ENCODE measurements at regions not wholly inside any gene's neighbourhood (a gene's known extent, or its start where the extent isn't known, plus 50 kb on each side); places are given as distances from the start of the nearest gene placed in this dataset.

DNA sequence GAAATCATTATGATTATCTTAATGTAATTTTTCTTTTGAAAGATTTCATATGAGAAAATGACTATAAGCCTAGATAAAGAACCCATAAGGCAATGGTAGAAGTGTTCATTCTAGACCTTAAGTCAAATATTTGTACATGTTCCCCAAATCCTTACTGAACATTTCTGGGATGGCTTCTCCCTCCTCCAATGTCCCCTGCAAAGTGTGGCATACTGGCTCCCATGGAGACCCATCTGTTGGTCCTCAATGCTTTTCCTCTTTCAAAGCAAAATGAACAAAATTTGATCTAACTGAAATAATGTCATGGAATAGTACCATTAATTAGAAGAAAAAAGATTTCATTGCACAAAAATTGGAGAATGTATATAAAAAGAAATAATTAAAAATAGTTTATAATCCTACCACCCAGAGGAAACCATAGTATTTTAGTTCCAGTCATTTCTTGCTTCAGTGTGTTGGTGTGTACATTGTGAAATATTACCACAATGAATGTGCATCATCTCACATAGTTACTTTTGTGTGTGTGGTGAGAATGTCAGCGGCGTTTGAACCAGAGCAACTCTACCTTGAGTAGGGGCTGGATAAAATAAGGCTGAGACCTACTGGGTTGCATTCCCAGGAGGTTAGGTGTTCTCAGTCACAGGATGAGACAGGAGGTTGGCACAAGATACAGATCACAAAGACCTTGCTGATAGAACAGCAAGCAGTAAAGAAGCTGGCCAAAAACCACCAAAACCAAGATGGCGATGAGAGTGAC lies 181.3 kb downstream of the UXS1 start:
- DNase-seq (ENCODE audit: low read depth in 1 of 2, low spot score in 1 of 2) = no peak
- Histone ChIP-seq H3K27ac (replicated peaks) (no peak overlapping the region), H3K27me3 (ENCODE audit: insufficient read depth, poor library complexity, severe bottlenecking) (no peaks in the 10 kb centered on the region), H3K4me3 (replicated peaks; ENCODE audit: insufficient read depth, low read length) (no peak overlapping the region)
- TF ChIP-seq SPI1 (IDR thresholded peaks at IDR 0.05; ENCODE audit: borderline replicate concordance, low read depth) (no peak), POLR2AphosphoS5 (IDR thresholded peaks at IDR 0.05; ENCODE audit: low read depth) (no peak), GABPA (IDR thresholded peaks at IDR 0.05; ENCODE audit: low read depth) (no peak), CTCF (IDR thresholded peaks at IDR 0.05; ENCODE audit: insufficient read depth, low read length) (no peak)
- TF ChIP-seq, protein P1, sequence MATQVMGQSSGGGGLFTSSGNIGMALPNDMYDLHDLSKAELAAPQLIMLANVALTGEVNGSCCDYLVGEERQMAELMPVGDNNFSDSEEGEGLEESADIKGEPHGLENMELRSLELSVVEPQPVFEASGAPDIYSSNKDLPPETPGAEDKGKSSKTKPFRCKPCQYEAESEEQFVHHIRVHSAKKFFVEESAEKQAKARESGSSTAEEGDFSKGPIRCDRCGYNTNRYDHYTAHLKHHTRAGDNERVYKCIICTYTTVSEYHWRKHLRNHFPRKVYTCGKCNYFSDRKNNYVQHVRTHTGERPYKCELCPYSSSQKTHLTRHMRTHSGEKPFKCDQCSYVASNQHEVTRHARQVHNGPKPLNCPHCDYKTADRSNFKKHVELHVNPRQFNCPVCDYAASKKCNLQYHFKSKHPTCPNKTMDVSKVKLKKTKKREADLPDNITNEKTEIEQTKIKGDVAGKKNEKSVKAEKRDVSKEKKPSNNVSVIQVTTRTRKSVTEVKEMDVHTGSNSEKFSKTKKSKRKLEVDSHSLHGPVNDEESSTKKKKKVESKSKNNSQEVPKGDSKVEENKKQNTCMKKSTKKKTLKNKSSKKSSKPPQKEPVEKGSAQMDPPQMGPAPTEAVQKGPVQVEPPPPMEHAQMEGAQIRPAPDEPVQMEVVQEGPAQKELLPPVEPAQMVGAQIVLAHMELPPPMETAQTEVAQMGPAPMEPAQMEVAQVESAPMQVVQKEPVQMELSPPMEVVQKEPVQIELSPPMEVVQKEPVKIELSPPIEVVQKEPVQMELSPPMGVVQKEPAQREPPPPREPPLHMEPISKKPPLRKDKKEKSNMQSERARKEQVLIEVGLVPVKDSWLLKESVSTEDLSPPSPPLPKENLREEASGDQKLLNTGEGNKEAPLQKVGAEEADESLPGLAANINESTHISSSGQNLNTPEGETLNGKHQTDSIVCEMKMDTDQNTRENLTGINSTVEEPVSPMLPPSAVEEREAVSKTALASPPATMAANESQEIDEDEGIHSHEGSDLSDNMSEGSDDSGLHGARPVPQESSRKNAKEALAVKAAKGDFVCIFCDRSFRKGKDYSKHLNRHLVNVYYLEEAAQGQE (IDR thresholded peaks at IDR 0.05; ENCODE audit: insufficient replicate concordance, low read depth) = no peak

DNA sequence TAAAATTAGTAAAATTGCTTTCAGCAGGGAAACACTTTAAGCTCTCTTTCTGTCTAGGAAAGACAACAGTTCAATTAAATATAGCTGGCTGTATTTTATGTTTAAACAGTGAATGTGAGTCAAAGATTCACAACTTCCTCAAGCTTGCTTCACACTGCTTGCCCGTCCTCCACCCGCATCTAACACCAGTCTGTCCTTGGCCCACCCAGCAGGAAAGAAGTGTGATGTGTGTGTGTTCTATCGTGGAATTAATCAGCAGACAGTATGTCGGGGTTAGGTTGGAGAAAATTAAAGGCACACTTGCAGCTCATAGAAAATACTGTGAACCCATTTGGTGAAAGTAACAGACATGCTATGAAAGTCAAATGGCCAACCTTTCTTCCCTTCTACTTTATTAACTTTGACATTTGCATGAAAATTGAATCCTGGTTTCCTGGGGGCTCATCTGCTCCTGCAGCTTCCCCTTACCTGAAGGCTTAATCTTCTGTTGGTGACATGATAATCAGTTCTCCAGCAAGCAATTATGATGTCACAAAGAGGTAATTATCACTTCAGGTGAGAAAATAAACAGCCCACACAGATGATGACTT lies 182.0 kb downstream of the UXS1 start:
- Histone ChIP-seq H3K4me3 (replicated peaks; ENCODE audit: insufficient read depth, low read length) (no peak overlapping the region), H3K27me3 (ENCODE audit: insufficient read depth, poor library complexity, severe bottlenecking) (no peaks in the 10 kb centered on the region), H3K27ac (replicated peaks) (no peak overlapping the region)
- no peak for DNase-seq (ENCODE audit: low read depth in 1 of 2, low spot score in 1 of 2)
- TF ChIP-seq CTCF (IDR thresholded peaks at IDR 0.05; ENCODE audit: insufficient read depth, low read length) (no peak), GABPA (IDR thresholded peaks at IDR 0.05; ENCODE audit: low read depth) (no peak), POLR2AphosphoS5 (IDR thresholded peaks at IDR 0.05; ENCODE audit: low read depth) (no peak), SPI1 (IDR thresholded peaks at IDR 0.05; ENCODE audit: borderline replicate concordance, low read depth) (no peak)
- TF ChIP-seq, protein P1 (IDR thresholded peaks at IDR 0.05; ENCODE audit: insufficient replicate concordance, low read depth) = no peak

- DNase-seq (ENCODE audit: low read depth in 1 of 2, low spot score in 1 of 2) = no peak
- no peak overlapping the region for H3K27ac ChIP-seq (replicated peaks)
Measured at GRCh38 chr2:106011380-106011779, 182.7 kb downstream of the UXS1 start.

More at GRCh38 chr2:106011380-106011779, 182.7 kb downstream of the UXS1 start:
- TF ChIP-seq GABPA (IDR thresholded peaks at IDR 0.05; ENCODE audit: low read depth) (no peak), CTCF (IDR thresholded peaks at IDR 0.05; ENCODE audit: insufficient read depth, low read length) (no peak), POLR2AphosphoS5 (IDR thresholded peaks at IDR 0.05; ENCODE audit: low read depth) (no peak), SPI1 (IDR thresholded peaks at IDR 0.05; ENCODE audit: borderline replicate concordance, low read depth) (no peak)
- TF ChIP-seq, protein P1 (IDR thresholded peaks at IDR 0.05; ENCODE audit: insufficient replicate concordance, low read depth) = no peak
- H3K27me3 ChIP-seq (ENCODE audit: insufficient read depth, poor library complexity, severe bottlenecking) = no peaks in the 10 kb centered on the region
- no peak overlapping the region for H3K4me3 ChIP-seq (replicated peaks; ENCODE audit: insufficient read depth, low read length)
